ENCODE measurements at regions not wholly inside any gene's neighbourhood (a gene's known extent, or its start where the extent isn't known, plus 50 kb on each side); places are given as distances from the start of the nearest gene placed in this dataset.

DNA sequence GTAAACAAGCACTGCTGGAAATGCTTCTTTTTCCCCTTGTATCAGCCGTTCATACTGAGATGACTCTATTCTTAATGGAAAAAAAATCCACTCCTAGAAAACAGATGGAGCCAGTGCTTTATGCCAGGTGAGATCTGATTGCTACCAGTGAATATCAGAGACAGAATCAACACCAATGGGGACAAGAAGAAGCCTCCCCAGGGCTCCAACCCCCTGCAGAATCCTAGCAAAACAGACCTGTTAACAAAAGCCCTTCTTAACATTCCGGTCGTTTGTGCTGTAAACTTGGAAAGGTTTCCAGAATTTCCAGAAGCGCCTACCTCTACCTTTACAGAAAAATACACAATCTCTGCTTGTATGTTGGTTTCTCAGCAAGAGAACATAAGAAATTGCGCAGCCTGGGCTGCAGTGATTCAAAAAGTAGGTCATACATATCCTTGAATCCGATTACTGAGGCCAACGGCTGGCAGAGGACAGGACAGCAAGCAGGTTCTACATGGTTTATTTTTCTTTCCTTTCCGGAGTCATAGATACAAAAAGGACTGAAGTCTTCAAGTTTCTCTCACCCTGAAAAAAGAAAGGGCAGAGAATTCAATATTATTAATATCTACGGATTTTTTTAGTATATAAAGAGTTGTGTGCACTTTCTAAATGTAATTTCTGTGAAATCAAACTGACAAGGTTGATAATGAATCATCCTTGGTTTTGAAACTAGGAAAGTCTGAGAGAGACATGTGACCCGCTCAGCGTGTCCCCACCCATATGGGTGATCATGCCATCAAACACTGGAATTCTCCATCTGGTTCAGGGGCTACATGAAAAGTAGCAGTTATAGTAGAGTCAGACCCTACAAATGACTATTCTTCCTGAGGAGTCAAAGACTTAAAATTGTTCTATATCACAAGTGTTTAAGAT lies 266.7 kb upstream of the MGAT5 start:
- Histone ChIP-seq H3K79me2 (ENCODE audit: control insufficient read depth, low read length) (no peaks in the 10 kb centered on the region), H3K36me3 (ENCODE audit: control insufficient read depth, low read length) (no peaks in the 10 kb centered on the region), H3K27me3 (ENCODE audit: control insufficient read depth, low read length) (no peaks in the 10 kb centered on the region; the same call in 1 of the 2 replicates), H3K9me3 (ENCODE audit: control insufficient read depth, insufficient read depth, low read length) (no peaks in the 10 kb centered on the region), H3K4me3 (ENCODE audit: low read length) (no peak overlapping the region), H3K4me2 (ENCODE audit: low read length) (no peak overlapping the region), H3K9me2 (replicated peaks; ENCODE audit: control insufficient read depth, low read length) (no peaks in the 10 kb centered on the region), H3K27ac (ENCODE audit: low read depth, low read length) (no peak overlapping the region), H4K20me1 (ENCODE audit: control insufficient read depth, insufficient read depth, low read depth, low read length) (no peaks in the 10 kb centered on the region), H3K4me1 (ENCODE audit: control insufficient read depth, low read length) (no peaks in the 10 kb centered on the region), H3F3A (ENCODE audit: control insufficient read depth, insufficient read depth) (no peaks in the 10 kb centered on the region)
- TF ChIP-seq EZH2phosphoT487 (IDR thresholded peaks at IDR 0.05; ENCODE audit: borderline replicate concordance, low read length): no peak
- TF ChIP-seq, protein P1, sequence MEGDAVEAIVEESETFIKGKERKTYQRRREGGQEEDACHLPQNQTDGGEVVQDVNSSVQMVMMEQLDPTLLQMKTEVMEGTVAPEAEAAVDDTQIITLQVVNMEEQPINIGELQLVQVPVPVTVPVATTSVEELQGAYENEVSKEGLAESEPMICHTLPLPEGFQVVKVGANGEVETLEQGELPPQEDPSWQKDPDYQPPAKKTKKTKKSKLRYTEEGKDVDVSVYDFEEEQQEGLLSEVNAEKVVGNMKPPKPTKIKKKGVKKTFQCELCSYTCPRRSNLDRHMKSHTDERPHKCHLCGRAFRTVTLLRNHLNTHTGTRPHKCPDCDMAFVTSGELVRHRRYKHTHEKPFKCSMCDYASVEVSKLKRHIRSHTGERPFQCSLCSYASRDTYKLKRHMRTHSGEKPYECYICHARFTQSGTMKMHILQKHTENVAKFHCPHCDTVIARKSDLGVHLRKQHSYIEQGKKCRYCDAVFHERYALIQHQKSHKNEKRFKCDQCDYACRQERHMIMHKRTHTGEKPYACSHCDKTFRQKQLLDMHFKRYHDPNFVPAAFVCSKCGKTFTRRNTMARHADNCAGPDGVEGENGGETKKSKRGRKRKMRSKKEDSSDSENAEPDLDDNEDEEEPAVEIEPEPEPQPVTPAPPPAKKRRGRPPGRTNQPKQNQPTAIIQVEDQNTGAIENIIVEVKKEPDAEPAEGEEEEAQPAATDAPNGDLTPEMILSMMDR (IDR thresholded peaks at IDR 0.05; ENCODE audit: low read depth, low read length, poor library complexity, severe bottlenecking): no peak

DNA sequence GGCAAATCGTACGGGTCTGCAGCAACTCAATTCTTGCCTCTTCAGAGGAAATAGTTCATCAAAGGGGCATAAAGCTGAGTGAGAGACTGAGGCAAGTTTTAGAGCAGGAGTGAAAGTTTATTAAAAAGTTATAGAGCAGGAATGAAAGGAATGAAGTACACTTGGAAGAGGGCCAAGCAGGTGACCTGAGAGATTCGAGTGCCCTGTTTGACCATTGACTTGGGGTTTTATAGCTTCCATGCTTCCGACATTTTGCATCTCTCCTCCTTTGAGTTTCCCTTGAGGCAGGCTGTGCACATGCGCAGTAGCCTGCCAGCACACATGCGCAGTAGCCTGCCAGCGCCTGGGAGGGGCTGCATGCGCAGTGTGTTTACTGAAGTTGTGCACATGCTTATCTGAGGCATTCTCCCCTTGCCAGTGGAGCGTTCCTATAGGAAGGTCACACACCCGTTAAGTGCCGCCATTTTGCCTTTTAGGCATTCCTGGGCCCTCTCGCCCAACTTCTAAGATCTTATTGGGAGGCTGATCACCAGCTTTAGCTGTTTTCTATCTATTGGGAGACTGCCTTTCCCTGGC lies 265.5 kb upstream of the MGAT5 start:
- H3K4me1 ChIP-seq (ENCODE audit: control insufficient read depth, low read length): no peaks in the 10 kb centered on the region
- no peaks in the 10 kb centered on the region for H4K20me1 ChIP-seq (ENCODE audit: control insufficient read depth, insufficient read depth, low read depth, low read length)
- TF ChIP-seq EZH2phosphoT487 (IDR thresholded peaks at IDR 0.05; ENCODE audit: borderline replicate concordance, low read length): no peak
- TF ChIP-seq, protein P1 (IDR thresholded peaks at IDR 0.05; ENCODE audit: low read depth, low read length, poor library complexity, severe bottlenecking): no peak
- no peaks in the 10 kb centered on the region for H3F3A ChIP-seq (ENCODE audit: control insufficient read depth, insufficient read depth)
- H3K79me2 ChIP-seq (ENCODE audit: control insufficient read depth, low read length): no peaks in the 10 kb centered on the region
- no peaks in the 10 kb centered on the region for H3K36me3 ChIP-seq (ENCODE audit: control insufficient read depth, low read length)
- no peak overlapping the region for H3K4me2 ChIP-seq (ENCODE audit: low read length)
- no peak overlapping the region for H3K27ac ChIP-seq (ENCODE audit: low read depth, low read length)
- no peaks in the 10 kb centered on the region for H3K9me3 ChIP-seq (ENCODE audit: control insufficient read depth, insufficient read depth, low read length)
- no peaks in the 10 kb centered on the region; the same call in 1 of the 2 replicates for H3K27me3 ChIP-seq (ENCODE audit: control insufficient read depth, low read length)
- no peaks in the 10 kb centered on the region for H3K9me2 ChIP-seq (replicated peaks; ENCODE audit: control insufficient read depth, low read length)
- H3K4me3 ChIP-seq (ENCODE audit: low read length): no peak overlapping the region

DNA sequence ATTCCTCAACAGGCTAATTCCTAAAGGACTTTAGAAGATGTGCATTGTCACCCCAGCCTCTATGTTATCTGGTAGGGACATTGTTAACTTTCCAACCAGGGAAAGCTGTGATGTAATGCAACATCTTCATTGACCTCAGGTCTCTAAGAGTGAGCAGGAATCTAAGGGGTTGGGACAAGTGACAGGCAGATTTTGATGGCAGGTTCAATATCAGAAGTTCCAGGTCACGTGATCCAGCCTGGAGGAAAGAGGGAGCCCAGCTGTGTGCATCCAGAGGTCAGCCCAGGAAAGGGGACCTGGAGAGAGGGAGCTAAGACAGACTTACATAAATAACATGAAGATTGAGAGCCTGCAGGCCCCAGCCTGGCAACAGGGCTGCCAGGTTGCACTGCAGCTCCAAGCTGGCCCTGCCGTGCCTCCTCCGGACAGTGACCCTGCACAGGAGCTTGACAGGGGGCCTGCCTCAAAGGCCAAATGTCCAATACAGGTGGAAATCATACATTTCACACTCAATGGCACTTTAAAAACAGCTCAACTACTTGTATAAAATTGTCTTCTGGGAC lies 262.2 kb upstream of the MGAT5 start:
- no peaks in the 10 kb centered on the region for H3K4me1 ChIP-seq (ENCODE audit: control insufficient read depth, low read length)
- H3K27ac ChIP-seq (ENCODE audit: low read depth, low read length): no peak overlapping the region
- H3K36me3 ChIP-seq (ENCODE audit: control insufficient read depth, low read length): no peaks in the 10 kb centered on the region
- H3K4me2 ChIP-seq (ENCODE audit: low read length): no peak overlapping the region
- no peaks in the 10 kb centered on the region for H3K9me3 ChIP-seq (ENCODE audit: control insufficient read depth, insufficient read depth, low read length)
- H3K9me2 ChIP-seq (replicated peaks; ENCODE audit: control insufficient read depth, low read length): no peaks in the 10 kb centered on the region
- H3K4me3 ChIP-seq (ENCODE audit: low read length): no peak overlapping the region
- no peaks in the 10 kb centered on the region for H3K79me2 ChIP-seq (ENCODE audit: control insufficient read depth, low read length)
- H4K20me1 ChIP-seq (ENCODE audit: control insufficient read depth, insufficient read depth, low read depth, low read length): no peaks in the 10 kb centered on the region
- TF ChIP-seq, protein P1 (IDR thresholded peaks at IDR 0.05; ENCODE audit: low read depth, low read length, poor library complexity, severe bottlenecking): no peak
- TF ChIP-seq EZH2phosphoT487 (IDR thresholded peaks at IDR 0.05; ENCODE audit: borderline replicate concordance, low read length): no peak
- no peaks in the 10 kb centered on the region for H3F3A ChIP-seq (ENCODE audit: control insufficient read depth, insufficient read depth)
- H3K27me3 ChIP-seq (ENCODE audit: control insufficient read depth, low read length): no peaks in the 10 kb centered on the region; the same call in 1 of the 2 replicates

All from DOHH2 (cell line).